SK-N-SH (cell line): ENCODE measurements at regions not wholly inside any gene's neighbourhood (a gene's known extent, or its start where the extent isn't known, plus 50 kb on each side); places are given as distances from the start of the nearest gene placed in this dataset.

Experiments used
- CTCF ChIA-PET: fragments of 300-600, 350-600 bp; formaldehyde crosslinking; extraction: SDS; loops from one replicate; lab custom pipeline; 2021; lab: Yijun Ruan, JAX
- POLR2A ChIA-PET: fragments of 350-600 bp; sonication (Branson Sonifier 250); formaldehyde crosslinking; extraction: SDS; loops from one replicate; lab custom pipeline; 2020; ENCODE audit warnings: antibody characterized with exemption, inconsistent platforms; lab: Yijun Ruan, JAX
- DNase-seq: peaks from one replicate; pipeline ENCODE4 v3.0.0; 2012
- H2AFZ ChIP-seq: fragments of 200-600 bp; sonication (generic); 2 replicates; pipeline ENCODE4 v1.8.1; 2016; ENCODE audit warnings: antibody characterized with exemption, mild to moderate bottlenecking, low read depth
- H3F3A ChIP-seq: fragments of 200-600 bp; sonication (generic); replicated peaks from 2 replicates; pipeline ENCODE3; 2016; ENCODE audit warnings: antibody characterized with exemption, mild to moderate bottlenecking; ENCODE audit not compliant: insufficient read depth
- H3K27ac ChIP-seq, 2 experiments: fragments of 200-500 bp in 1 of 2; fragments of 200-600 bp in 1 of 2; sonication (Bioruptor generic) in 1 of 2; sonication (generic), shearing (Covaris generic) in 1 of 2; 2 replicates each; pipeline versions ENCODE4 v1.5.1 to v1.6.1; 2014 to 2016; ENCODE audit warnings: low read depth in 2 of 2, inconsistent platforms in 1 of 2, low read length in 1 of 2, mild to moderate bottlenecking in 1 of 2, mixed read lengths in 1 of 2
- H3K27me3 ChIP-seq: fragments of 200-600 bp; sonication (generic), shearing (Covaris generic); 2 replicates; pipeline ENCODE4 v1.6.1; 2016; ENCODE audit warnings: mixed run types; ENCODE audit not compliant: insufficient read depth
- H3K36me3 ChIP-seq, 2 experiments: fragments of 200-500 bp in 1 of 2; fragments of 200-600 bp in 1 of 2; sonication (Bioruptor generic) in 1 of 2; sonication (generic) in 1 of 2; replicated peaks in 1 of 2; 2 replicates each; pipeline versions ENCODE3 to v1.5.1; 2014 to 2016; ENCODE audit warnings: low read length in 1 of 2, mild to moderate bottlenecking in 1 of 2; ENCODE audit not compliant: insufficient read depth in 2 of 2, control insufficient read depth in 1 of 2
- H3K4me1 ChIP-seq, 2 experiments: fragments of 200-500 bp in 1 of 2; fragments of 200-600 bp in 1 of 2; sonication (Bioruptor generic) in 1 of 2; sonication (generic), shearing (Covaris generic) in 1 of 2; 2 replicates each; pipeline versions ENCODE4 v1.5.1 to v1.6.1; 2014 to 2016; ENCODE audit warnings: low read depth in 1 of 2, low read length in 1 of 2, mixed run types in 1 of 2; ENCODE audit not compliant: insufficient read depth in 2 of 2, control insufficient read depth in 1 of 2
- H3K4me2 ChIP-seq: fragments of 200-600 bp; sonication (generic), shearing (Covaris generic); 2 replicates; pipeline ENCODE4 v1.6.1; 2017; ENCODE audit warnings: mixed run types
- H3K4me3 ChIP-seq, 2 experiments: fragments of 200-500 bp in 1 of 2; fragments of 200-600 bp in 1 of 2; sonication (Bioruptor generic) in 1 of 2; sonication (generic), shearing (Covaris generic) in 1 of 2; 2 replicates each; pipeline versions ENCODE4 v1.5.1 to v1.8.1; 2014 to 2016; ENCODE audit warnings: low read depth in 2 of 2, inconsistent platforms in 1 of 2, low read length in 1 of 2, mild to moderate bottlenecking in 1 of 2, mixed read lengths in 1 of 2, moderate library complexity in 1 of 2
- H3K79me2 ChIP-seq: fragments of 200-600 bp; sonication (generic); 2 replicates; pipeline ENCODE4 v1.8.1; 2017; ENCODE audit warnings: mild to moderate bottlenecking; ENCODE audit not compliant: insufficient read depth
- H3K9ac ChIP-seq: fragments of 200-600 bp; sonication (generic); 2 replicates; pipeline ENCODE4 v1.6.1; 2017; ENCODE audit warnings: mixed run types
- H3K9me2 ChIP-seq: fragments of 200-600 bp; sonication (generic); 2 replicates; pipeline ENCODE4 v1.6.1; 2017; ENCODE audit warnings: mixed run types
- H3K9me3 ChIP-seq: fragments of 200-600 bp; sonication (generic); 2 replicates; pipeline ENCODE4 v1.6.1; 2017; ENCODE audit warnings: mixed run types, mild to moderate bottlenecking, moderate library complexity
- H4K20me1 ChIP-seq: fragments of 200-600 bp; sonication (generic); 2 replicates; pipeline ENCODE4 v1.6.1; 2017; ENCODE audit warnings: mild to moderate bottlenecking, mixed run types; ENCODE audit not compliant: insufficient read depth
- CHD2 ChIP-seq: fragments of 150-350 bp; IDR thresholded peaks from 2 replicates; pipeline ENCODE4 v1.6.1; 2018; ENCODE audit warnings: low read length; ENCODE audit not compliant: partially characterized antibody
- EZH2phosphoT487 ChIP-seq: fragments of 200-600 bp; sonication (generic); IDR thresholded peaks from 2 replicates; pipeline ENCODE4 v1.6.1; 2017; ENCODE audit warnings: low read depth, mixed run types, mild to moderate bottlenecking, antibody characterized with exemption, moderate library complexity, borderline replicate concordance
- FOXJ3 ChIP-seq: sonication (generic); formaldehyde crosslinking; IDR thresholded peaks from 2 replicates; pipeline ENCODE4 v1.5.1; 2020; ENCODE audit warnings: mild to moderate bottlenecking, missing genetic modification reagents
- GABPA ChIP-seq: IDR thresholded peaks from 2 replicates; pipeline ENCODE4 v1.4.0; 2012; ENCODE audit warnings: low read depth, mild to moderate bottlenecking
- GATA2 ChIP-seq: sonication (generic); formaldehyde crosslinking; IDR thresholded peaks from 2 replicates; pipeline ENCODE4 v1.5.0; 2020; ENCODE audit warnings: mild to moderate bottlenecking, missing genetic modification reagents
- JUND ChIP-seq: IDR thresholded peaks from 2 replicates; pipeline ENCODE4 v1.4.0; 2012
- MXI1 ChIP-seq: IDR thresholded peaks from 2 replicates; pipeline ENCODE4 v1.6.1; 2012; ENCODE audit warnings: mild to moderate bottlenecking, low read depth, low read length, improper control_type of control experiment
- NFIC ChIP-seq: IDR thresholded peaks from 2 replicates; pipeline ENCODE4 v1.4.0; 2012; ENCODE audit warnings: borderline replicate concordance
- POLR2AphosphoS5 ChIP-seq: IDR thresholded peaks from 2 replicates; pipeline ENCODE4 v1.6.1; 2012; ENCODE audit warnings: low read depth, low read length
- RCOR1 ChIP-seq: fragments of 150-350 bp; IDR thresholded peaks from 2 replicates; pipeline ENCODE4 v1.6.1; 2017; ENCODE audit warnings: antibody characterized with exemption, low read length
- SIN3A ChIP-seq: IDR thresholded peaks from 2 replicates; pipeline ENCODE4 v1.6.1; 2012; ENCODE audit warnings: low read depth, mild to moderate bottlenecking, low read length, moderate library complexity, borderline replicate concordance
- SMC3 ChIP-seq: IDR thresholded peaks from 2 replicates; pipeline ENCODE4 v1.6.1; 2012; ENCODE audit warnings: low read depth, low read length, improper control_type of control experiment
- TCF12 ChIP-seq: IDR thresholded peaks from 2 replicates; pipeline ENCODE4 v1.4.0; 2012
- YY1 ChIP-seq: IDR thresholded peaks from 2 replicates; pipeline ENCODE4 v1.4.0; 2012; ENCODE audit warnings: low read depth, mild to moderate bottlenecking
- WGBS: methylation state at CpG from one replicate; pipeline ENCODE4 v1.1.6; 2017; ENCODE audit warnings: low lambda C conversion rate; 5-methylcytosine and 5-hydroxymethylcytosine counted together
- TF ChIP-seq, protein P1 (sequence below): IDR thresholded peaks from 2 replicates; pipeline ENCODE4 v1.6.1; 2012; ENCODE audit warnings: mild to moderate bottlenecking, low read depth, low read length, moderate library complexity
- TF ChIP-seq, protein P2 (sequence below): IDR thresholded peaks from 2 replicates; pipeline ENCODE4 v1.4.0; 2012; ENCODE audit warnings: low read depth, borderline replicate concordance
- TF ChIP-seq, protein P3 (sequence below): IDR thresholded peaks from 2 replicates; pipeline ENCODE4 v1.4.0; 2012; ENCODE audit warnings: low read depth
- TF ChIP-seq, protein P4 (sequence below): IDR thresholded peaks from 2 replicates; pipeline ENCODE4 v1.4.0; 2012; ENCODE audit warnings: low read depth, borderline replicate concordance
- TF ChIP-seq, protein P5 (sequence below): fragments of 150-350 bp; IDR thresholded peaks from 2 replicates; pipeline ENCODE4 v1.6.1; 2017; ENCODE audit warnings: antibody characterized with exemption, low read length, low read depth, borderline replicate concordance

DNA sequence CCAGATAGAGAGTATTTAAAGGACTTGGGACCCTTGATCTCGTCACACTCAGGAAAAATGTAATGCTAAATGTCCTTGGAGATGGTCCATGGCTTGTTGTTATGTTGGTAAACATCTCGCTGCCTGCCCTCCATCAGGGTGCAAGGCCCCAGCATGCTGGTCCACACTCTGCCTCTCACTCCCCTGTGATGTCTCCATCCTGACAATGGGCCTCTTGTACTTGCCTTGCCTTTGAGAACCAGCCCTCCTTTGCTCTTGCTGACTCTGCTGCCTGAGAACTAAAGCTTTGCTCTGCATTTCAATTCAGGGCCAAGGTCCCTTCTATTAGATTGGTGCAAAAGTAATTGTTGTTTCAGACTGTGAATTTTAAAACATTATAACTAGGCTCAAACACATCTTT is 131.0 kb upstream of the LMNTD1 start (continued):
- TF ChIP-seq, protein P1, sequence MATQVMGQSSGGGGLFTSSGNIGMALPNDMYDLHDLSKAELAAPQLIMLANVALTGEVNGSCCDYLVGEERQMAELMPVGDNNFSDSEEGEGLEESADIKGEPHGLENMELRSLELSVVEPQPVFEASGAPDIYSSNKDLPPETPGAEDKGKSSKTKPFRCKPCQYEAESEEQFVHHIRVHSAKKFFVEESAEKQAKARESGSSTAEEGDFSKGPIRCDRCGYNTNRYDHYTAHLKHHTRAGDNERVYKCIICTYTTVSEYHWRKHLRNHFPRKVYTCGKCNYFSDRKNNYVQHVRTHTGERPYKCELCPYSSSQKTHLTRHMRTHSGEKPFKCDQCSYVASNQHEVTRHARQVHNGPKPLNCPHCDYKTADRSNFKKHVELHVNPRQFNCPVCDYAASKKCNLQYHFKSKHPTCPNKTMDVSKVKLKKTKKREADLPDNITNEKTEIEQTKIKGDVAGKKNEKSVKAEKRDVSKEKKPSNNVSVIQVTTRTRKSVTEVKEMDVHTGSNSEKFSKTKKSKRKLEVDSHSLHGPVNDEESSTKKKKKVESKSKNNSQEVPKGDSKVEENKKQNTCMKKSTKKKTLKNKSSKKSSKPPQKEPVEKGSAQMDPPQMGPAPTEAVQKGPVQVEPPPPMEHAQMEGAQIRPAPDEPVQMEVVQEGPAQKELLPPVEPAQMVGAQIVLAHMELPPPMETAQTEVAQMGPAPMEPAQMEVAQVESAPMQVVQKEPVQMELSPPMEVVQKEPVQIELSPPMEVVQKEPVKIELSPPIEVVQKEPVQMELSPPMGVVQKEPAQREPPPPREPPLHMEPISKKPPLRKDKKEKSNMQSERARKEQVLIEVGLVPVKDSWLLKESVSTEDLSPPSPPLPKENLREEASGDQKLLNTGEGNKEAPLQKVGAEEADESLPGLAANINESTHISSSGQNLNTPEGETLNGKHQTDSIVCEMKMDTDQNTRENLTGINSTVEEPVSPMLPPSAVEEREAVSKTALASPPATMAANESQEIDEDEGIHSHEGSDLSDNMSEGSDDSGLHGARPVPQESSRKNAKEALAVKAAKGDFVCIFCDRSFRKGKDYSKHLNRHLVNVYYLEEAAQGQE, result no peak
- TF ChIP-seq GATA2 (no peak), MXI1 (no peak), POLR2AphosphoS5 (no peak), GABPA (no peak), YY1 (no peak)
- TF ChIP-seq, protein P2, sequence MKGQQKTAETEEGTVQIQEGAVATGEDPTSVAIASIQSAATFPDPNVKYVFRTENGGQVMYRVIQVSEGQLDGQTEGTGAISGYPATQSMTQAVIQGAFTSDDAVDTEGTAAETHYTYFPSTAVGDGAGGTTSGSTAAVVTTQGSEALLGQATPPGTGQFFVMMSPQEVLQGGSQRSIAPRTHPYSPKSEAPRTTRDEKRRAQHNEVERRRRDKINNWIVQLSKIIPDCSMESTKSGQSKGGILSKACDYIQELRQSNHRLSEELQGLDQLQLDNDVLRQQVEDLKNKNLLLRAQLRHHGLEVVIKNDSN, result no peak
- TF ChIP-seq, all 33 proteins: peak for 0

DNA sequence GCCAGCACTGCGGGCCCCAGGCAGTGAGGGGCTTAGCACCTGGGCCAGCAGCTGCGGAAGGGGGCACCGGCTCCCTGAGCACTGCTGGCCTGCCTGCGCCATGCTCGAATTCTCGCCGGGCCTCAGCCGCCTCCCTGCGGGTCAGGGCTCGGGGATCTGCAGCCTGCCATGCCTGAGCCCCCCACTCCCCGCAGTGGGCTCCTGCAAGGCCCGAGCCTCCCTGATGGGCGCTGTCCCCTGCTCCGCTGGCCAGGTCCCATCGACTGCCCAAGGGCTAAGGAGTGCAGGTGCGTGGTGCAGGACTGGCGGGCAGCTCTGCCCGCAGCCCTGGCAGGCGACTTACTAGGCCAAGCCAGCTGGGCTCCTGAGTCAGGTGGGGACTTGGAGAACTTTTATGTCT is 133.3 kb upstream of the LMNTD1 start:
- Histone ChIP-seq H3K4me1 (peaks cover 11 to 12% of the 10 kb centered on the region in 2 experiments), H2AFZ (no peak overlapping the region), H3K9me2 (no peaks in the 10 kb centered on the region), H3K79me2 (no peaks in the 10 kb centered on the region), H3K36me3 (no peaks in the 10 kb centered on the region), H3F3A (no peaks in the 10 kb centered on the region), H3K9me3 (no peaks in the 10 kb centered on the region), H3K9ac (no peak overlapping the region)
- CTCF ChIA-PET, result interaction anchor here (0.6 kb wide), 1 partner anchor 157 kb away, joined by 4 read pairs; no protein-coding TSS in a partner anchor
- 96% methylated on average over 6 of the region's 19 CpGs for WGBS
- TF ChIP-seq, protein P2, result no peak
- TF ChIP-seq POLR2AphosphoS5 (no peak), CHD2 (no peak), SIN3A (no peak), SMC3 (no peak), RCOR1 (no peak), NFIC (no peak), TCF12 (no peak), FOXJ3 (CRISPR knock-in tag) (no peak), JUND (no peak), EZH2phosphoT487 (no peak)
- TF ChIP-seq, protein P3, sequence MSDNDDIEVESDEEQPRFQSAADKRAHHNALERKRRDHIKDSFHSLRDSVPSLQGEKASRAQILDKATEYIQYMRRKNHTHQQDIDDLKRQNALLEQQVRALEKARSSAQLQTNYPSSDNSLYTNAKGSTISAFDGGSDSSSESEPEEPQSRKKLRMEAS, result no peak
- TF ChIP-seq, protein P4, sequence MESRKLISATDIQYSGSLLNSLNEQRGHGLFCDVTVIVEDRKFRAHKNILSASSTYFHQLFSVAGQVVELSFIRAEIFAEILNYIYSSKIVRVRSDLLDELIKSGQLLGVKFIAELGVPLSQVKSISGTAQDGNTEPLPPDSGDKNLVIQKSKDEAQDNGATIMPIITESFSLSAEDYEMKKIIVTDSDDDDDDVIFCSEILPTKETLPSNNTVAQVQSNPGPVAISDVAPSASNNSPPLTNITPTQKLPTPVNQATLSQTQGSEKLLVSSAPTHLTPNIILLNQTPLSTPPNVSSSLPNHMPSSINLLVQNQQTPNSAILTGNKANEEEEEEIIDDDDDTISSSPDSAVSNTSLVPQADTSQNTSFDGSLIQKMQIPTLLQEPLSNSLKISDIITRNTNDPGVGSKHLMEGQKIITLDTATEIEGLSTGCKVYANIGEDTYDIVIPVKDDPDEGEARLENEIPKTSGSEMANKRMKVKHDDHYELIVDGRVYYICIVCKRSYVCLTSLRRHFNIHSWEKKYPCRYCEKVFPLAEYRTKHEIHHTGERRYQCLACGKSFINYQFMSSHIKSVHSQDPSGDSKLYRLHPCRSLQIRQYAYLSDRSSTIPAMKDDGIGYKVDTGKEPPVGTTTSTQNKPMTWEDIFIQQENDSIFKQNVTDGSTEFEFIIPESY, result no peak
- TF ChIP-seq, protein P5, sequence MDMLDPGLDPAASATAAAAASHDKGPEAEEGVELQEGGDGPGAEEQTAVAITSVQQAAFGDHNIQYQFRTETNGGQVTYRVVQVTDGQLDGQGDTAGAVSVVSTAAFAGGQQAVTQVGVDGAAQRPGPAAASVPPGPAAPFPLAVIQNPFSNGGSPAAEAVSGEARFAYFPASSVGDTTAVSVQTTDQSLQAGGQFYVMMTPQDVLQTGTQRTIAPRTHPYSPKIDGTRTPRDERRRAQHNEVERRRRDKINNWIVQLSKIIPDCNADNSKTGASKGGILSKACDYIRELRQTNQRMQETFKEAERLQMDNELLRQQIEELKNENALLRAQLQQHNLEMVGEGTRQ, result no peak
- TF ChIP-seq, all 33 proteins: peak for 0
- Histone ChIP-seq H3K27ac (no peak overlapping the region), H3K4me3 (no peak overlapping the region), H4K20me1 (no peaks in the 10 kb centered on the region), H3K4me2 (no peak overlapping the region), H3K27me3 (no peaks in the 10 kb centered on the region)
- POLR2A ChIA-PET, result no interaction called here
- DNase-seq, result no peak
